Fibroblast of mammary gland (primary cell): ENCODE measurements at regions not wholly inside any gene's neighbourhood (a gene's known extent, or its start where the extent isn't known, plus 50 kb on each side); places are given as distances from the start of the nearest gene placed in this dataset.

Source experiments
- DNase-seq: peaks from one replicate; pipeline ENCODE4 v3.0.0-alpha.2; 2010; ENCODE audit warnings: low read depth
- H3K4me3 ChIP-seq: 2 replicates; pipeline ENCODE4 v1.5.1; 2011; ENCODE audit warnings: low read depth, mild to moderate bottlenecking, low read length, moderate library complexity; ENCODE audit not compliant: control insufficient read depth
- TF ChIP-seq, protein P1 (sequence below): conservative IDR thresholded peaks from 2 replicates; pipeline ENCODE4 v1.5.1; 2011; ENCODE audit warnings: low read depth, low read length, inconsistent platforms; ENCODE audit not compliant: control insufficient read depth, insufficient read depth

DNA sequence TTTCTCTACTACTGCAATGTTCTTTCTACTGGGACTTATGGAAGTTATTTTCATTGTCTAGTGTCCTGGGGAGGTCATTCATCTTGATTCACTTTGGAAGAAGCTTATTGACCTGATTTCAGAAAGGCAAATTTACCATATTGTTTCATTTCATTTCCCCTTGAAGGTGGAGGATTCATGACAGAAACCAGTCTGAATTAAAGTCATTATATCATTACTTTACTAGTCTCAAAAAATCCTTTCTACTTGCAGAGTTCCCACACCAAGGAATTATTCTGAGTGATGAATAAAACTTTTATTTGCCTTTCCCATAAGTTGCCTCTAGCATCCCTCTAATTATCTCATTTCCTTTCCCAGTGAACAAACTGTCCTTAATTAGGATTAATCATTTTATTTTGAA is 163.8 kb downstream of the RASSF9 start:
- no peak for DNase-seq
- TF ChIP-seq, protein P1, sequence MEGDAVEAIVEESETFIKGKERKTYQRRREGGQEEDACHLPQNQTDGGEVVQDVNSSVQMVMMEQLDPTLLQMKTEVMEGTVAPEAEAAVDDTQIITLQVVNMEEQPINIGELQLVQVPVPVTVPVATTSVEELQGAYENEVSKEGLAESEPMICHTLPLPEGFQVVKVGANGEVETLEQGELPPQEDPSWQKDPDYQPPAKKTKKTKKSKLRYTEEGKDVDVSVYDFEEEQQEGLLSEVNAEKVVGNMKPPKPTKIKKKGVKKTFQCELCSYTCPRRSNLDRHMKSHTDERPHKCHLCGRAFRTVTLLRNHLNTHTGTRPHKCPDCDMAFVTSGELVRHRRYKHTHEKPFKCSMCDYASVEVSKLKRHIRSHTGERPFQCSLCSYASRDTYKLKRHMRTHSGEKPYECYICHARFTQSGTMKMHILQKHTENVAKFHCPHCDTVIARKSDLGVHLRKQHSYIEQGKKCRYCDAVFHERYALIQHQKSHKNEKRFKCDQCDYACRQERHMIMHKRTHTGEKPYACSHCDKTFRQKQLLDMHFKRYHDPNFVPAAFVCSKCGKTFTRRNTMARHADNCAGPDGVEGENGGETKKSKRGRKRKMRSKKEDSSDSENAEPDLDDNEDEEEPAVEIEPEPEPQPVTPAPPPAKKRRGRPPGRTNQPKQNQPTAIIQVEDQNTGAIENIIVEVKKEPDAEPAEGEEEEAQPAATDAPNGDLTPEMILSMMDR, result no peak
- no peak overlapping the region for H3K4me3 ChIP-seq

DNA sequence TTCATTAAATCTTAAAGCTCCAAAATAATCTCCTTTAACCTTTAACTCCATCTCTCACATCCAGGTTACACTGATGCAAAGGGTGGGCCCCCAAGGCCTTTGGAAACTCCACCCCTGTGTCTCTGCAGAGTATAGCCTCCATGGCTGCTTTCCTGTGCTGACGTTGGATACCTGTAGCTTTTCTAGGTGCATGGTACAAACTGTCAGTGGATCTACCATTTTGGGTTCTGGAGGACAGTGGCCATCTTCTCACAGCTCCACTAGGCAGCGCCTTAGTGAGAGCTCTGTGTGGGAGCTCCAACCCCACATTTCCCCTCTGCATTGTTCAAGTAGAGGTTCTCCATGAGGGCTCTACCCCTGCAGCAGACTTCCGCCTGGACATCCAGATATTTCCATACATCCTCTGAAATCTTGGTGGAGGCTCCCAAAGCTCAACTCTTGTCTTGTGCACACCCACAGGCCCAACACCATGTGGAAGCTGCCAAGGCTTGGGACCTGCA is 162.2 kb downstream of the RASSF9 start:
- no peak for DNase-seq
- TF ChIP-seq, protein P1, result no peak

GRCh38 chr12:85676816-85677749 is 159.1 kb downstream of the RASSF9 start:
- TF ChIP-seq, protein P1, result no peak
- no peak for DNase-seq
- no peak overlapping the region for H3K4me3 ChIP-seq

More for the DNA sequence above, 162.2 kb downstream of the RASSF9 start:
- no peak overlapping the region for H3K4me3 ChIP-seq

DNA sequence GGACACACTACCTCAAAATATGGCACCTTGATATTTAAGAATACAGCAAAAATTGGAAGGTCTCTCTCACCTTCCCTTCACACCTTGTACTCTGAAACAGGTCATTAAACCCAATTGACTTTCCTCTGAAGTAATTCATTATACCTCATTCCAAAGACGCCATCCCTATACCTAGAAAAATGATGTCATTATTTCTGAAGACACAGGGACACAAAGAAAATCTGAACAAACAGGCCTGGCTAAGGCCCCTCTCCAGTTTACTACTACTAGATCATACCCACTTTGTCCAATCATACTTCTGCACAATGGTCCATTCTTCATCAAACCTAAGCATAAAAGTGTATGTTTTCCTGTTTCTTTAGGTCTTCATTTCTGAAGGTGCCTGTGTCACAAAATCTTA is 156.9 kb downstream of the RASSF9 start:
- no peak overlapping the region for H3K4me3 ChIP-seq
- TF ChIP-seq, protein P1, result no peak
- DNase-seq, result no peak

GRCh38 chr12:85680881-85681280 is 155.3 kb downstream of the RASSF9 start:
- no peak overlapping the region for H3K4me3 ChIP-seq
- DNase-seq, result no peak
- TF ChIP-seq, protein P1, result no peak

- H3K4me3 ChIP-seq, result no peak overlapping the region
- TF ChIP-seq, protein P1, result no peak
- DNase-seq, result no peak
Observed at GRCh38 chr12:85681333-85681732, 154.9 kb downstream of the RASSF9 start.
